Liver (tissue), 8 donors: ENCODE measurements at regions not wholly inside any gene's neighbourhood (a gene's known extent, or its start where the extent isn't known, plus 50 kb on each side); places are given as distances from the start of the nearest gene placed in this dataset.

Experiments used
- DNase-seq: peaks from one replicate; pipeline ENCODE4 v3.0.0-alpha.2; 2017; ENCODE audit warnings: low spot score
- H3K27ac ChIP-seq, 2 donors: one replicate each; pipeline ENCODE4 v1.7.0; 2013; ENCODE audit warnings: inconsistent platforms in 2 of 2, low read length in 2 of 2, control low read depth in 1 of 2, low read depth in 1 of 2, mild to moderate bottlenecking in 1 of 2
- H3K27me3 ChIP-seq, 4 donors: one replicate each; pipeline versions ENCODE4 v1.6.1 to v1.7.0; 2013; ENCODE audit warnings: low read length in 3 of 4, inconsistent platforms in 1 of 4, mild to moderate bottlenecking in 1 of 4, moderate library complexity in 1 of 4; ENCODE audit not compliant: control insufficient read depth in 4 of 4, insufficient read depth in 4 of 4
- H3K36me3 ChIP-seq, 4 donors: one replicate each; pipeline versions ENCODE4 v1.6.1 to v1.7.0; 2013; ENCODE audit warnings: low read length in 3 of 4, mild to moderate bottlenecking in 3 of 4, low read depth in 1 of 4, moderate library complexity in 1 of 4; ENCODE audit not compliant: control insufficient read depth in 4 of 4, insufficient read depth in 3 of 4
- H3K4me1 ChIP-seq, 4 donors: one replicate each; pipeline versions ENCODE4 v1.6.1 to v1.7.0; 2013; ENCODE audit warnings: low read length in 3 of 4, mild to moderate bottlenecking in 3 of 4, moderate library complexity in 1 of 4; ENCODE audit not compliant: control insufficient read depth in 4 of 4, insufficient read depth in 4 of 4
- H3K4me3 ChIP-seq, 3 donors: one replicate each; pipeline versions ENCODE4 v1.6.1 to v1.7.0; 2013; ENCODE audit warnings: low read length in 3 of 3, control low read depth in 1 of 3, low read depth in 1 of 3, mild to moderate bottlenecking in 1 of 3
- H3K9ac ChIP-seq, 2 donors: one replicate each; pipeline ENCODE4 v1.7.0; 2013; ENCODE audit warnings: low read length in 2 of 2, mild to moderate bottlenecking in 2 of 2, moderate library complexity in 2 of 2, control low read depth in 1 of 2, low read depth in 1 of 2
- H3K9me3 ChIP-seq, 4 donors: one replicate each; pipeline versions ENCODE4 v1.6.1 to v1.7.0; 2013; ENCODE audit warnings: low read length in 3 of 4; ENCODE audit not compliant: control insufficient read depth in 4 of 4
- ATF3 ChIP-seq: IDR thresholded peaks from 2 replicates; pipeline ENCODE4 v1.6.1; 2016; ENCODE audit warnings: antibody characterized with exemption
- CTCF ChIP-seq: fragments of 150-350 bp; IDR thresholded peaks from 2 replicates; pipeline ENCODE4 v1.5.1; 2017; ENCODE audit warnings: improper control_type of control experiment, low read depth, low read length; ENCODE audit not compliant: missing input control
- EGR1 ChIP-seq, 2 donors: IDR thresholded peaks; 2 replicates each; pipeline ENCODE4 v1.6.1; 2016 to 2018; ENCODE audit warnings: antibody characterized with exemption in 2 of 2, low read depth in 2 of 2
- FOXA1 ChIP-seq: IDR thresholded peaks from 2 replicates; pipeline ENCODE4 v1.6.1; 2016; ENCODE audit warnings: antibody characterized with exemption
- GABPA ChIP-seq, 2 donors: IDR thresholded peaks in 1 of 2; conservative IDR thresholded peaks in 1 of 2; 2 replicates each; pipeline ENCODE4 v1.6.1; 2016; ENCODE audit warnings: antibody characterized with exemption in 2 of 2, mild to moderate bottlenecking in 1 of 2, moderate library complexity in 1 of 2
- HNF4A ChIP-seq, 2 donors: conservative IDR thresholded peaks; 2 replicates each; pipeline ENCODE4 v1.6.1; 2016; ENCODE audit warnings: antibody characterized with exemption in 2 of 2, mild to moderate bottlenecking in 2 of 2
- HNF4G ChIP-seq: IDR thresholded peaks from 2 replicates; pipeline ENCODE4 v1.6.1; 2016; ENCODE audit warnings: antibody characterized with exemption
- JUND ChIP-seq, 2 donors: IDR thresholded peaks; 2 replicates each; pipeline ENCODE4 v1.6.1; 2016; ENCODE audit warnings: antibody characterized with exemption in 2 of 2
- MAX ChIP-seq: IDR thresholded peaks from 2 replicates; pipeline ENCODE4 v1.6.1; 2016; ENCODE audit warnings: antibody characterized with exemption
- RAD21 ChIP-seq, 2 donors: IDR thresholded peaks; 2 replicates each; pipeline ENCODE4 v1.6.1; 2016; ENCODE audit warnings: antibody characterized with exemption in 2 of 2, mild to moderate bottlenecking in 2 of 2
- RXRA ChIP-seq, 2 donors: IDR thresholded peaks; 2 replicates each; pipeline ENCODE4 v1.6.1; 2017 to 2018; ENCODE audit warnings: antibody characterized with exemption in 2 of 2, mild to moderate bottlenecking in 1 of 2
- SP1 ChIP-seq: IDR thresholded peaks from 2 replicates; pipeline ENCODE4 v1.6.1; 2018; ENCODE audit warnings: antibody characterized with exemption, mild to moderate bottlenecking
- TAF1 ChIP-seq: conservative IDR thresholded peaks from 2 replicates; pipeline ENCODE4 v1.6.1; 2016; ENCODE audit warnings: antibody characterized with exemption, mild to moderate bottlenecking
- YY1 ChIP-seq: IDR thresholded peaks from 2 replicates; pipeline ENCODE4 v1.6.1; 2016; ENCODE audit warnings: antibody characterized with exemption, mild to moderate bottlenecking
- WGBS: extraction: QIAGEN DNeasy Blood & Tissue Kit; methylation state at CpG from one replicate; pipeline ENCODE4 v1.1.7; 2013; 5-methylcytosine and 5-hydroxymethylcytosine counted together
- TF ChIP-seq, protein P1 (sequence below): IDR thresholded peaks from 2 replicates; pipeline ENCODE4 v1.6.1; 2016; ENCODE audit warnings: antibody characterized with exemption
- TF ChIP-seq, protein P2 (sequence below): IDR thresholded peaks from 2 replicates; pipeline ENCODE4 v1.6.1; 2016; ENCODE audit warnings: antibody characterized with exemption, mild to moderate bottlenecking
- donor health status: healthy.
- donor health status: healthy.
- donor health status: healthy.
- donor health status: healthy.
- donor health status: healthy.

GRCh38 chrX:802846-803245 is 172.3 kb downstream of the SHOX start:
- Histone ChIP-seq H3K36me3 (no peaks in the 10 kb centered on the region), H3K9ac (no peak overlapping the region), H3K9me3 (peaks cover 0 to 2% (median 0%) of the 10 kb centered on the region in 4 donors), H3K4me1 (no peaks in the 10 kb centered on the region), H3K27ac (no peak overlapping the region), H3K4me3 (no peak overlapping the region), H3K27me3 (peaks cover 0 to 3% (median 1%) of the 10 kb centered on the region in 4 donors)
- no peak for DNase-seq
- WGBS = 89% methylated on average over 6 of the region's 6 CpGs
- TF ChIP-seq SP1 (no peak), GABPA (IDR thresholded peaks at IDR 0.05 in 1 of 2, conservative IDR thresholded peaks at IDR 0.05 in 1 of 2) (no peak), MAX (no peak), TAF1 (no peak)

DNA sequence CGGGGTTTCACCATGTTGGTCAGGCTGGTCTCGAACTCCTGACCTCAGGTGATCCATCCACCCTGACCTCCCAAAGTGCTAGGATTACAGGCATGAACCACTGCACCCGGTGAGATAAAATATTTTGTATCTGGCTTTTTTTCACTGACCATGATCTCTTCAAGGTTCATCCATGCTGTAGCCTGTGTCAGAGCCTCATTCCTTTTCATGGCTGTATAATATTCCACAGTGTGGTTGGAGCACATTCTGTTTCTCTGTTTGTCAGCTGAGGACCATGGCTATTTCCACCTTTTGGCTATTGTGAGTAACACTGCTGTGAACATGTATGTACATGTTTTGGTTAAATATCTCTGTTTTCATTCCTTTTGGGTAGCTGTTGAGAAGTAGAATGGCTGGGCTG is 169.2 kb downstream of the SHOX start:
- peaks cover 0 to 3% (median 0%) of the 10 kb centered on the region in 4 donors for H3K27me3 ChIP-seq
- H3K36me3 ChIP-seq = no peaks in the 10 kb centered on the region
- no peaks in the 10 kb centered on the region for H3K4me1 ChIP-seq
- no peak overlapping the region for H3K9ac ChIP-seq
- no peak for DNase-seq
- WGBS = 92% methylated on average over 3 of the region's 3 CpGs
- no peak overlapping the region for H3K4me3 ChIP-seq
- no peaks in the 10 kb centered on the region for H3K9me3 ChIP-seq
- TF ChIP-seq FOXA1 (no peak), CTCF (no peak), YY1 (no peak), MAX (no peak), RAD21 (IDR thresholded peaks at IDR 0.05) (no peak), ATF3 (no peak), TAF1 (no peak), HNF4A (conservative IDR thresholded peaks at IDR 0.05) (no peak), HNF4G (no peak), RXRA (IDR thresholded peaks at IDR 0.05) (no peak), JUND (IDR thresholded peaks at IDR 0.05) (no peak)
- TF ChIP-seq, protein P1, sequence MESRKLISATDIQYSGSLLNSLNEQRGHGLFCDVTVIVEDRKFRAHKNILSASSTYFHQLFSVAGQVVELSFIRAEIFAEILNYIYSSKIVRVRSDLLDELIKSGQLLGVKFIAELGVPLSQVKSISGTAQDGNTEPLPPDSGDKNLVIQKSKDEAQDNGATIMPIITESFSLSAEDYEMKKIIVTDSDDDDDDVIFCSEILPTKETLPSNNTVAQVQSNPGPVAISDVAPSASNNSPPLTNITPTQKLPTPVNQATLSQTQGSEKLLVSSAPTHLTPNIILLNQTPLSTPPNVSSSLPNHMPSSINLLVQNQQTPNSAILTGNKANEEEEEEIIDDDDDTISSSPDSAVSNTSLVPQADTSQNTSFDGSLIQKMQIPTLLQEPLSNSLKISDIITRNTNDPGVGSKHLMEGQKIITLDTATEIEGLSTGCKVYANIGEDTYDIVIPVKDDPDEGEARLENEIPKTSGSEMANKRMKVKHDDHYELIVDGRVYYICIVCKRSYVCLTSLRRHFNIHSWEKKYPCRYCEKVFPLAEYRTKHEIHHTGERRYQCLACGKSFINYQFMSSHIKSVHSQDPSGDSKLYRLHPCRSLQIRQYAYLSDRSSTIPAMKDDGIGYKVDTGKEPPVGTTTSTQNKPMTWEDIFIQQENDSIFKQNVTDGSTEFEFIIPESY = no peak
- no peak overlapping the region for H3K27ac ChIP-seq

GRCh38 chrX:794311-794710 is 163.7 kb downstream of the SHOX start:
- DNase-seq = no peak
- WGBS = 79% methylated on average over 11 of the region's 11 CpGs
- Histone ChIP-seq H3K27ac (no peak overlapping the region), H3K4me1 (no peaks in the 10 kb centered on the region), H3K27me3 (no peaks in the 10 kb centered on the region), H3K4me3 (no peak overlapping the region), H3K9me3 (peaks cover 0 to 3% (median under 1%) of the 10 kb centered on the region in 4 donors), H3K9ac (no peak overlapping the region), H3K36me3 (no peaks in the 10 kb centered on the region)
- TF ChIP-seq GABPA (IDR thresholded peaks at IDR 0.05 in 1 of 2, conservative IDR thresholded peaks at IDR 0.05 in 1 of 2) (no peak), MAX (no peak), HNF4G (no peak), YY1 (no peak), HNF4A (conservative IDR thresholded peaks at IDR 0.05) (no peak), TAF1 (no peak), SP1 (no peak), ATF3 (no peak), EGR1 (IDR thresholded peaks at IDR 0.05; ENCODE audit: low read depth in 2 of 2) (no peak), RXRA (IDR thresholded peaks at IDR 0.05) (no peak)
- TF ChIP-seq, protein P2, sequence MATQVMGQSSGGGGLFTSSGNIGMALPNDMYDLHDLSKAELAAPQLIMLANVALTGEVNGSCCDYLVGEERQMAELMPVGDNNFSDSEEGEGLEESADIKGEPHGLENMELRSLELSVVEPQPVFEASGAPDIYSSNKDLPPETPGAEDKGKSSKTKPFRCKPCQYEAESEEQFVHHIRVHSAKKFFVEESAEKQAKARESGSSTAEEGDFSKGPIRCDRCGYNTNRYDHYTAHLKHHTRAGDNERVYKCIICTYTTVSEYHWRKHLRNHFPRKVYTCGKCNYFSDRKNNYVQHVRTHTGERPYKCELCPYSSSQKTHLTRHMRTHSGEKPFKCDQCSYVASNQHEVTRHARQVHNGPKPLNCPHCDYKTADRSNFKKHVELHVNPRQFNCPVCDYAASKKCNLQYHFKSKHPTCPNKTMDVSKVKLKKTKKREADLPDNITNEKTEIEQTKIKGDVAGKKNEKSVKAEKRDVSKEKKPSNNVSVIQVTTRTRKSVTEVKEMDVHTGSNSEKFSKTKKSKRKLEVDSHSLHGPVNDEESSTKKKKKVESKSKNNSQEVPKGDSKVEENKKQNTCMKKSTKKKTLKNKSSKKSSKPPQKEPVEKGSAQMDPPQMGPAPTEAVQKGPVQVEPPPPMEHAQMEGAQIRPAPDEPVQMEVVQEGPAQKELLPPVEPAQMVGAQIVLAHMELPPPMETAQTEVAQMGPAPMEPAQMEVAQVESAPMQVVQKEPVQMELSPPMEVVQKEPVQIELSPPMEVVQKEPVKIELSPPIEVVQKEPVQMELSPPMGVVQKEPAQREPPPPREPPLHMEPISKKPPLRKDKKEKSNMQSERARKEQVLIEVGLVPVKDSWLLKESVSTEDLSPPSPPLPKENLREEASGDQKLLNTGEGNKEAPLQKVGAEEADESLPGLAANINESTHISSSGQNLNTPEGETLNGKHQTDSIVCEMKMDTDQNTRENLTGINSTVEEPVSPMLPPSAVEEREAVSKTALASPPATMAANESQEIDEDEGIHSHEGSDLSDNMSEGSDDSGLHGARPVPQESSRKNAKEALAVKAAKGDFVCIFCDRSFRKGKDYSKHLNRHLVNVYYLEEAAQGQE = no peak
- TF ChIP-seq, protein P1 = no peak
